Transverse colon (tissue), 4 donors: ENCODE measurements at regions not wholly inside any gene's neighbourhood (a gene's known extent, or its start where the extent isn't known, plus 50 kb on each side); places are given as distances from the start of the nearest gene placed in this dataset.

ENCODE experiments used
- DNase-seq: peaks from one replicate; pipeline ENCODE4 v3.0.0-alpha.2; 2019
- H3K27ac ChIP-seq, 4 donors: fragments of 200-600 bp; sonication (generic); 2 replicates each; pipeline ENCODE4 v1.5.1; 2016 to 2018; ENCODE audit warnings: inconsistent platforms in 4 of 4
- H3K27me3 ChIP-seq: fragments of 200-600 bp; sonication (generic); 2 replicates; pipeline ENCODE4 v1.5.1; 2017; ENCODE audit warnings: inconsistent platforms
- H3K36me3 ChIP-seq, 4 donors: fragments of 200-600 bp; sonication (generic); 2 replicates each; pipeline ENCODE4 v1.5.1; 2017 to 2019; ENCODE audit warnings: inconsistent platforms in 4 of 4
- H3K4me1 ChIP-seq, 4 donors: fragments of 200-600 bp; sonication (generic); 2 replicates each; pipeline ENCODE4 v1.5.1; 2017 to 2020; ENCODE audit warnings: inconsistent platforms in 4 of 4
- H3K4me3 ChIP-seq, 4 donors: fragments of 200-600 bp; sonication (generic); 1 replicate in 1 of 4; 2 replicates in 3 of 4; pipeline versions ENCODE4 v1.5.1 to v1.6.1; 2017 to 2019; ENCODE audit warnings: inconsistent platforms in 4 of 4
- H3K9me3 ChIP-seq, 2 donors: fragments of 200-600 bp; sonication (generic); 2 replicates each; pipeline ENCODE4 v1.5.1; 2017 to 2019; ENCODE audit warnings: inconsistent platforms in 2 of 2
- EP300 ChIP-seq: sonication (generic); formaldehyde crosslinking; IDR thresholded peaks from one replicate; pipeline ENCODE4 v1.6.1; 2017; ENCODE audit warnings: antibody characterized with exemption, low read depth
- POLR2A ChIP-seq: fragments of 450-650 bp; IDR thresholded peaks from one replicate; pipeline ENCODE4 v1.6.1; 2016; ENCODE audit warnings: antibody characterized with exemption, mild to moderate bottlenecking, moderate library complexity
- POLR2AphosphoS5 ChIP-seq, 3 donors: sonication (generic); formaldehyde crosslinking; IDR thresholded peaks; one replicate each; pipeline ENCODE4 v1.6.1; 2016; ENCODE audit warnings: antibody characterized with exemption in 3 of 3
- WGBS, 2 donors: methylation state at CpG; one replicate each; pipeline ENCODE4 v1.1.5; 2018; ENCODE audit warnings: low coverage in 1 of 2; 5-methylcytosine and 5-hydroxymethylcytosine counted together
- in situ Hi-C, 4 donors: fragments of 200-750 bp; cut with MboI; loops; one replicate each; pipeline versions ENCODE4 v1.15.0 to v1.15.1; 2017; ENCODE audit warnings: low sequenced_read_pairs in 3 of 4, low pct_ligation_motif_present in 1 of 4, low pct_unique_long_range_greater_than_20kb in 1 of 4
- intact Hi-C: fragments of 100-400 bp; cut with DNase I; formaldehyde crosslinking; loops from one replicate; pipeline ENCODE4 v1.15.1; 2023; ENCODE audit warnings: low total_unique reads
- TF ChIP-seq, protein P1 (sequence below), 5 experiments: fragments of 200-600 bp in 3 of 5; fragments of 450-650 bp in 2 of 5; sonication (generic) in 3 of 5; IDR thresholded peaks; 1 replicate in 2 of 5; 2 replicates in 3 of 5; pipeline ENCODE4 v1.5.1; 2016 to 2017; ENCODE audit warnings: antibody characterized with exemption in 5 of 5, inconsistent platforms in 3 of 5, mild to moderate bottlenecking in 2 of 5, moderate library complexity in 1 of 5

DNA sequence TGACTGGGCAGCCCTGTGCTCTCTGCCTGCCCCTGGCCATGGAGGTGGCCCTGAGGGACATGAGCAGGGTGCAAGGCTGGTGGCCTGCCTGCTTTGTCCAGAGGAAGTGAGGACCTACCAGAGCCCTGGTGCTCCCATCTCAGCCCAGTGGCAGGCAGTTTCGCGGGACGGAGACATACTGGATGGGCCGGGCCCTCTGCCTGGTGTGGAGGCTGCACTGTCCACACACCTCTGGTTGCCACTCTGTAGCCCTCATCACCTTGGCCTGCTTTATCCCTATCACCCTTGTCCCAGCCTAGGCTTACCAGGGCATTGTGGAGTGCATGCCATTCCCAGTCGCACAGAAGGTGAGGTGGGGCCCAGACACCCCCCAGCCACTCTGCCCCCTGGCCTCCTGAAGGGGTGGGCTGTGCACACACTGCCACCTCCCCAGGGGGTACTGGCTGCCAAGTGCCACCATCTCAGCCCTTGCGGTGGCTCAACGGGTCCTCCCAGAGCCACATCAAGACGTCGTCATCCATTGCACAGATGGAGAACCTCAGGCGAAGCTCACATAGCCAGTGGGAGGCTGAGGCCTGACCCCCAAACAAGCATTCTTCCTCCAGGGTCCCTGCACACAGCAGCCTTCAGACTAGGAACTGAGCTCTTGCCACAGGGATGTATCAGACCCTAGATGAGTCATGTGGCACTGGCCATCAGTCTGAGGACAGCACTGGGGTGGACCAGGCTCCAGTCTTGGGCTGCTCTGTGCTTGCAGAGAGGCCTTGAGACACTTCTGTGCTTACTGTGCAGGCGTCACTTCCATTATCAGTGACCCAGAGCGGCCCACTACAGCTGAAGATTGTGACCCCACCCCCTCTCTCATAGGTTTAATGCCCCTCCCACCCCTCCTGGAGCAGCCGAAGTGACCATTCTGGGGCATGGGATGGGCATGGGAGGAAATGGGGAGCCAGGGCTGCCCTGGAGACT is 176.1 kb downstream of the IGLL1 start:
- no peaks in the 10 kb centered on the region for H3K9me3 ChIP-seq
- intact Hi-C loops (no loop called here), in situ Hi-C loops (loop anchor here in 1 of 4 donors (25.0 kb wide), 1 partner anchor 183 kb away; the partner anchor contains the start of gene IGLL1)
- H3K4me3 ChIP-seq, result no peak overlapping the region
- H3K27me3 ChIP-seq, result peaks cover 13% of the 10 kb centered on the region
- no peak for DNase-seq
- no peaks in the 10 kb centered on the region for H3K36me3 ChIP-seq
- H3K27ac ChIP-seq, result no peak overlapping the region
- H3K4me1 ChIP-seq, result peaks cover 0 to 14% (median 10%) of the 10 kb centered on the region in 4 donors
- WGBS, 2 donors, result 94% methylated on average over 13 of the region's 13 CpGs; no CpG with 5 or more reads in 1 of the 2 donors
- TF ChIP-seq EP300 (no peak), POLR2AphosphoS5 (IDR thresholded peaks at IDR 0.05) (no peak), POLR2A (no peak)
- TF ChIP-seq, protein P1, sequence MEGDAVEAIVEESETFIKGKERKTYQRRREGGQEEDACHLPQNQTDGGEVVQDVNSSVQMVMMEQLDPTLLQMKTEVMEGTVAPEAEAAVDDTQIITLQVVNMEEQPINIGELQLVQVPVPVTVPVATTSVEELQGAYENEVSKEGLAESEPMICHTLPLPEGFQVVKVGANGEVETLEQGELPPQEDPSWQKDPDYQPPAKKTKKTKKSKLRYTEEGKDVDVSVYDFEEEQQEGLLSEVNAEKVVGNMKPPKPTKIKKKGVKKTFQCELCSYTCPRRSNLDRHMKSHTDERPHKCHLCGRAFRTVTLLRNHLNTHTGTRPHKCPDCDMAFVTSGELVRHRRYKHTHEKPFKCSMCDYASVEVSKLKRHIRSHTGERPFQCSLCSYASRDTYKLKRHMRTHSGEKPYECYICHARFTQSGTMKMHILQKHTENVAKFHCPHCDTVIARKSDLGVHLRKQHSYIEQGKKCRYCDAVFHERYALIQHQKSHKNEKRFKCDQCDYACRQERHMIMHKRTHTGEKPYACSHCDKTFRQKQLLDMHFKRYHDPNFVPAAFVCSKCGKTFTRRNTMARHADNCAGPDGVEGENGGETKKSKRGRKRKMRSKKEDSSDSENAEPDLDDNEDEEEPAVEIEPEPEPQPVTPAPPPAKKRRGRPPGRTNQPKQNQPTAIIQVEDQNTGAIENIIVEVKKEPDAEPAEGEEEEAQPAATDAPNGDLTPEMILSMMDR (IDR thresholded peaks at IDR 0.05), result no peak

DNA sequence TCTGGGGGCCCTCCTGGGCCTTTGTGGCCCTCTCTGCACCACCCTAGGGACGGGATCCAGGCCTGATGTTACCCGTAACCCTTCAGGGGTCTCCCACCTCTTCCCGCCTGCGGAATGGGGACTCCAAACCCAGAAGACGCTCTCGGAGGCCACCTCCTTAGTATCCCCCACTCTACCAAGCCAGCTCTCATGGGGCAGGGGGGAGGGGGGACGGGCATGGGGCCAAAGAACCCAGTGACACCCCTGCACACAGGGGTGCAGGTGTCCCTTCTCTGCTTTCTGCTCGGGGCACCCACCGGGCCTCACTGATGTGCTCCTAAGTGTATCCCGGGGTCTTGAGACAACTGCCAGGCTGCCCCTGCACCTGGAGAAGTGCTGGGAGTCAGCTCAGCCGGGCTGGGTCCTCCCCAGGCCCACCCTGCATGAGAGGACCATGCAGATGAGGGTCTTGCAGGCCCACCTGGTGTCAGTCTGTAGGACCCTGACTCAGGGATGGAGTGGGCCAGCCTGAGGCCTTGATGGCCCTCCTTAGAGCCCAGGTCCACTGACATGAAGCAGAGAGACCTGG is 176.9 kb downstream of the IGLL1 start:
- DNase-seq, result no peak
- H3K4me3 ChIP-seq, result peak overlapping the region in 2 of 4 donors; percentile 14 to 32
- 89% methylated on average over 11 of the region's 11 CpGs; no CpG with 5 or more reads in 1 of the 2 donors for WGBS, 2 donors
- in situ Hi-C loops, result loop anchor here in 1 of 4 donors (25.0 kb wide), 1 partner anchor 184 kb away; the partner anchor contains the start of gene IGLL1
- no peak for TF ChIP-seq EP300
- TF ChIP-seq, protein P1 (IDR thresholded peaks at IDR 0.05), result no peak
- no peak for TF ChIP-seq POLR2AphosphoS5 (IDR thresholded peaks at IDR 0.05)
- TF ChIP-seq POLR2A, result no peak
- H3K27me3 ChIP-seq, result peaks cover 13% of the 10 kb centered on the region
- intact Hi-C loops, result no loop called here
- H3K9me3 ChIP-seq, result no peaks in the 10 kb centered on the region
- peaks cover 0 to 14% (median 10%) of the 10 kb centered on the region in 4 donors for H3K4me1 ChIP-seq
- peak overlapping the region in 1 of 4 donors; percentile 19 for H3K27ac ChIP-seq
- H3K36me3 ChIP-seq, result no peaks in the 10 kb centered on the region

DNA sequence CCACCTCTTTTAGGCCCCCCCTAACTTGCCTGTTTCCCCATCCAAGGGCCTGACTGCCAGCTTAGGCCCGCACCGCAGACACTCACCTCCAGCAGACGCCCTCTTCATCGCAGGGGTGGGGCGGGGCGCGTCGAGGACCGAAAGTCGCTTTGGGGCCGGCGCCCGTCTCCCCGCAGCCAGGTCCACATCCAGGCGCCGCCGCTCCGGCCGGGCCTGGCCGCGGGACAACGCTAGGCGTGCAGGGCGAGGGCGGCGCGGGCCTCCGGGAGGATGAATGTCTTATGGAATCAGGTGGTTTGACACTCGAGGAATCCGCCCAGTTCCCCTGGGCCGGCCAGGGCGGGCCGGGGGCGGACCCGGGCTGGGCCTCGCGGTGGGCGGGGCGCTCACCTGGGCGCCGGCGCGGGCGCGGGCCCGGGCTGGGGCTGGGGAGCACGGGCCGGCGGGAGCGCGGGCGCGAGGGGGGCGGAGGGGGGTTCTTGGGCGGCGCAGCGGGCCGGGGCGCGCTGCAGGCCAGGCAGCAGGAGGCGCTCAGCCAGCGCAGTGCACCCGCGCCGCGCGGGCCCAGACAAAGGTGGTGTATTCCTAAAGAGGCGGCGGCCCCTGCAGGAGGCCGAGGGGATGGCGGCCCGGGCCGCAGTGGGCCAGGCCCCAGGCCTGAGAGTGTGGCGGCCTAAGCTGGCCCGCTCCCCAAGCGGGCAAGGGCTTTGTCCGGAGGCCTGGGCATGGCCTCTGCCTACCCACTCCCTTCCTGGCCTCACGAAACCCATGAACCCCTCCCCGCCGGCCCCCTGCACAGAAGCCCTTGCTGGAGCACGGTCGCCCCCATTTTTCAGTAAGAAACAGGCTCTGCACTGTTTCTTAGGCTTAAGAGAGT is 177.6 kb downstream of the IGLL1 start:
- whole genome bisulfite sequencing, 2 donors, result 7% methylated on average over 49 of the region's 82 CpGs; no CpG with 5 or more reads in 1 of the 2 donors
- in situ Hi-C loops (loop anchor here in 1 of 4 donors (25.0 kb wide), 1 partner anchor 185 kb away; the partner anchor contains the start of gene IGLL1), intact Hi-C loops (no loop called here)
- TF ChIP-seq, protein P1 (IDR thresholded peaks at IDR 0.05), result peak; percentile 48 to 70 (median 64)
- no peak for TF ChIP-seq POLR2A
- no peak for TF ChIP-seq EP300
- no peak for TF ChIP-seq POLR2AphosphoS5 (IDR thresholded peaks at IDR 0.05)
- no peaks in the 10 kb centered on the region for H3K36me3 ChIP-seq
- peaks cover 0 to 14% (median 10%) of the 10 kb centered on the region in 4 donors for H3K4me1 ChIP-seq
- peak; percentile 80 for DNase-seq
- peak overlapping the region; percentile 19 to 52 (median 42) for H3K27ac ChIP-seq
- H3K9me3 ChIP-seq, result no peaks in the 10 kb centered on the region
- peaks cover 13% of the 10 kb centered on the region for H3K27me3 ChIP-seq
- H3K4me3 ChIP-seq, result peak overlapping the region in 3 of 4 donors; percentile 23 to 51 (median 33)
